Superior temporal gyrus (tissue), 1 donor: ENCODE measurements at regions not wholly inside any gene's neighbourhood (a gene's known extent, or its start where the extent isn't known, plus 50 kb on each side); places are given as distances from the start of the nearest gene placed in this dataset.
"Not testable (repeated sequence)": the region's sequence is repeated elsewhere in the genome, so short reads cannot be mapped to it uniquely, and the experiment has no call there.

Experiments
- DNase-seq: peaks from one replicate; pipeline ENCODE4 v3.0.0-alpha.2; 2016; ENCODE audit errors: extremely low spot score

DNA sequence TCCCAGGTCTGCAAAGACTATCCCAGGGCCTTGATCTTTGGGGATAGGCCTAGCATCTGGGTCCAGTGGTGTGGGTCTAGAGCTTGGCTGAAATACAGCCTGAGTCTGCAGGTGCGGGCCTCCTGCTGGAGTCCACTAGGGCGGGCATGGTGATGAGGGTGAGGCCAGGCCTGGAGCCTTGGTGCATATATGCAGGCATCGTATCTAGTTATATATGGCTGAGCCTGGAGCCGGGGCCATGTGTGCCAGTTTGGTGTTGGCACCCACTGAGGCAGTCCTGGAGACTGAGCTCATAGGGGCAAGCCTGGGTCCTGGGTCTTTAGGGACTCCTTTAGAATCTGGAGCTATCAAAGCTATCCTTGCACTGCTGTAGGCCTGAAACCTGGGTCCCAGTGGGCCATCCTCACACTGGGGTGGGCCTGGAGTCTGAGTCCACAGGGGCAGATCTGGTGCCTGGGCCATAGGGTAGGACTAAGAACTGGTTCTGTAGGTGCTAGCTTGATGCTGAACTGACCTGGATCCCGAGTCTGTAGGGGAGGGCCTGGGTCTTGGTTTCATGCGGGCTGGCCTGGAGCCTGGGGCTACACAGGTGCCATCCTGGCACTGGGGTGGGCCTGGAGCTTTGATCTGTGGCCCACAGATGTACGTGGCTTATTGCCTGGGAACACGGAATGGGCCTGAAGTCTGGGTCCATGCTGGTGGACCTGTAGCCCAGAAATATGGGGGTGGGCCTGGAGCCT, 346.5 kb upstream of the MEF2C start:
- no peak for DNase-seq

- no peak for DNase-seq
Measured at GRCh38 chr5:89228355-89228754, 345.4 kb upstream of the MEF2C start.

DNA sequence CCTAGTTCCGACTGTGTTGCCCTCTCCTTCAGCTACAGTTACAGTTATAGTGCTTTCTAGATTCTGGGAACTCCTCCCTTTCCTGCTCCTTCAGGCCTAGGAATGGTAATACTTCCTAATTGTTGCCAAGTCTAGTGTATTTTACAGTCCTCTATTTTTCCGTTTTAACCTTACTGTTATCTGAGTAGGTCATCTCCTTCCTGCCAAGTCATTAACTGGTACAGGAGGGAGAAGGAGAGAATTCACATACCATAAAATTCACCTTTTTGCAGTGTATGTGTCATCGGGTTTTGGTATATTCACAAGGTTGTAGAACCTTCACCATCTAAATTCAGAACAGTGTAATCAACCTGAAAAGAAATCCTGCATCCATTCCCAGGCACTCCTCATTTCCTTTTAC, 335.4 kb upstream of the MEF2C start:
- DNase-seq: no peak

DNA sequence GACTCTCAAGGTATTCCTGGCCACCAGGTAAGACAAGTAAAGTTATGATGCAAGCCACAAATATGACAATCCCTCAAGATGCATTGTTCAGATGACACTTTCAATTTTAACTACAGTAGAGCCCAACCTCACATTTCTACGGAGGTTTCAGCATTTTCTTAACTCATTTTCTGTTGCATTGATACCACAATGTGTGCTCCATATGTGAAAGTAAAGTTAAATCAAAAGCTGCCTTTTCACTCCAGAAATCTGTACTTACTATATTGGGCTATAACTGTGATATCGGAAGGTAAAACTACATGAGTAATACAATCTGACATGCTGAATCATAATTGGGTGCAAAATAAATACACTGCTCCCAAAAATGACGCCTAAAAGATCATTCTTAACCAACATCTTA, 333.6 kb upstream of the MEF2C start:
- peak; percentile 28 for DNase-seq

GRCh38 chr5:89213573-89213972, 330.6 kb upstream of the MEF2C start:
- DNase-seq: no peak

DNA sequence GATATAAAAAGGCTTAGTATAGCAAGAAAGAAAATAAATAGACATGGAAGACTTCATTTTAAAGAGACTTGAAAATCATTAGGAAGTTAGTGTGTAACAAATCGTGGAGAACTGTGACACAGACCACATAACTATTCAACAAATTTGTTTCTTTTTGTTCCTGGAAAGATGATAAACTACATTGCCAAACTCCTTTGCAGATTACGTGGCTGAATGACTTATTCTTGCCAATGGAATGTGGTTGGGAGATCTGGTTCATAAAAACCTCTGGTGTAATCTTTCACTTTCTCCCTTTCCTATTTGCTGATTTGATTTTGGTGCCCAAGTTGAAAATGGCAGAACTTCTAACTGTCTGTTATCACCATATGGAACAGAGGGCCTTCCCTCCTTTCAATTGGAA, 328.9 kb upstream of the MEF2C start:
- no peak for DNase-seq

- DNase-seq: no peak
Measured at GRCh38 chr5:89208811-89209210, 325.8 kb upstream of the MEF2C start.

GRCh38 chr5:89208392-89208791, 325.4 kb upstream of the MEF2C start:
- DNase-seq: no peak

DNA sequence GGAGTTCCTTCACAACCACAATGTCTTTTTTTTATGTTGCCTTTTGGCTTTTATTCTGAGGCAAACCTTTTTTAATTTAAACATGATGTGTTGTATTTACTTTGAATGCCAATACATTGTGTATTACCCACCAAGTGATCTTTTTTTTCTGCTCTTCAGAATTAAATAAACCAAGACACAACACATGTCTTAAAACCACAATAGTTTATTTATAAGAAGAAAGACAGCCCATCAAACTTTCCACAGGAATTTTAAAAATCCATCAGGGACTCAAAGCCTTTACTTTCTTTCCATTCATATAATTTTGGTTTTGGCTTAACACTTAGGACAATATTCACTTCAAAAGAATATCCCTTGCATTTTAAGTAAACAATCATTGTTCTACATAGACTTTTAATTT, 321.8 kb upstream of the MEF2C start:
- no peak for DNase-seq

DNA sequence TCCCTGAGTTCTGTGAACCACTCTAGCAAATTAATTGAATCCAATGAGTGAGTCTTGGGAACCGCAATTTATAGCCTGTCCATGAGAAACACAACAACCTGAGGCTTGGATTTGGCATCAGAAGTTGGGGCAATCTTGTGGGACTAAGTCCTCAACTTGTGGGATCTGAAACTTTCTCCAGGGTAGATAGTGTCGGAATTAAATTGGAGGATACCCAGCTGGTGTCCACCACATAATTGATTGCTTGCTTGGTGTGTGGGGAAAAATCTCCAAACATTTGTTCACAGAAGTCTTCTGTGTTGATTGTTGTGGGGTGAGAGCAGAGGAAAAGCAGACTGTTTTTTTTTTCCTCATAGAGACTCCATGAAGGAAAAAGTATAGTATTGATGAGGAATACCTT, 320.6 kb upstream of the MEF2C start:
- no peak for DNase-seq

- DNase-seq: no peak
Measured at GRCh38 chr5:89200899-89201298, 317.9 kb upstream of the MEF2C start.

DNA sequence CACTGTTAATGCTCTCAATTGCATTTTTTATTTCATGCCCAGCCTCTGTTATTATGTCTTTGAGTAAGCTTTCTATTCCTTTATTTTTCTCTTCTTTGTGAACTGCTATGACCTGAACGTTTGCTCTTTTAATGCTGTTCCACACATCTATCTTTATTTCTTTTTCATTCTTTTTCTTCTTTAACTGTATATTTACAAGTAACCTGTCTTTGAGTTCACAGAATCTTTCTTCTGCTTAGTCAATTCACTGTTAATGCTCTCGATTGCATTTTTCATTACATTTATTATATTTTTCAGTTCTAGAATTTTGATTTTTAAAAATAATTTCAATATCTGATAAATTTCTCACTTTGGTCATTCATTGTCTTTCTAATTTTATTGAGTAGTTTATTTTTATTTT, 316.3 kb upstream of the MEF2C start:
- no peak for DNase-seq

DNA sequence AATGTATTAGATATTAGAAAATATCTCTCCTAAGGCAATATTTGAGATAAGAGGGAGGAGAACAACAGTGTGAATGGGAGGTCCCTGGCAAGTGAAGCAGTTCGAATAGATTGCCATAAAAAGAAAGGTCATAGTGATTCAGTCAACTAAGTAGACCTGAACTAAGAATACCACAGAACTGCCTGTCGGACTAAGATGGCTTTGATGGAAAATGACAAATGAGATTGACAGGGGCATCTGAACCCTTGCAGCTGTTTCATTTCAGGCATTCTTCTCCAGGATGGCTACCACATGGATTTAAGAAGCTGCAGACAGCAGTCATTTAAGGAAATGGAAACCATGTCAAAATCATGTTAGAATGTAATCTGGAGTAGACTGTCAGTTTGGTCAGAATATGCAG, 308.4 kb upstream of the MEF2C start:
- DNase-seq: no peak

DNA sequence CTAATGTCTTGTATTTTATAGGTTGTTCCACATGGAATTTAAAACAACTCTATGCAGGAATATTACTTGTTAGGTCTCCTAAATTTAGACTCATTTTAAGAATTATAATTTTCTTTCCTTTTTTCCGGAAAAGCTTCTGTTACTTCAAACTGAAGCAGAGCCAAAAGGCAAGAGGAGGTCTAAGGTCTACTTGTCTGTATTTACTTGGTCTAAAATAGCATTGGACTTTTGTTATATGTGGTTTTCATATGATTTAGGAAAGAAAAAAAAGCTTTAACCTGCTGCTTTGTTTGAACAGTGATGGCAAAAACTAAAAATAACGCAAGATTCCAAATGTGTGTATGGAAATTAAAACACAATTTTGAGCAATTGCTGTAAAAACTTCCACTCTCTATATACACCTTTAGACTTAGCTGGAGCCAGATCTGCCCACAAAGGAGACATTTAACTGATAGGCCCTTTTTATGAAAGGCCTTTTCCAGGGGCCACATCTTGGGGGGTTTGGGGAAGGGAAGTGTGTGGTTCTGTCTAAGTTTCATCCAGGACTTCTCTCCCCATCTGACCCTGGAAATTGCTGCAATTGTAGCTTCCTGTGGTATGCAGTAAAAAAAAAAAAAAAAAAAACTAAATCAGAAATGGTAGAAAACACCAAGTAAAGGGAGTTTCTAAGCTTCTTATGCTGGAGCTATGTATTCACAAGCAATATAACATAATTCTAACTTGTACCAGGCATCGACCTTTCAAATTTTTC, 307.7 kb upstream of the MEF2C start:
- DNase-seq: no peak

DNA sequence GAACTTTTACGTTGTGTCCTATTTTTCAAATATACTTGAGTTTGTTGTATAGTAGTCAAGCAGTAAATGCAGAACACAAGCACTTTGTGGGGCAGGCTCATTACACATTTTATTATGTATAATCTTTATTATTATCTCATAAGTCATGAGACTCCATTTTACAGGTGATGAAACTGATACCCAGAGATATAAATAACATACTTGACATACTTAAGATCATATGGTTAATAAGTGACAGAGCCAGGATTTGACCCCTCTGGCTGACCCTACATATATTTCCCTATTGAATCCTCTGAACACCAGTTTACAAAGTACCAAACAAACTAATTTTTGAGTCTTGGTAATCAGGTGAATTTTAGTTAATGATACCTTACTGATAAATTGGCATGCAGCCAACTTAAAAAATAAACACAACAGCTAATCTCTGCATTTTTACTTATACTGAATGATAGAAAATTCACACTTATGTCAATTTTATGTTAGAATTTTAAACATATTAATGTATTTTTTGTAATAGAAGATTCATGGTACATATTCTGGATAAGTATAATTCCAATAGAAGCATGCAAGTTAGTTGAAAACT, 305.0 kb upstream of the MEF2C start:
- no peak for DNase-seq

GRCh38 chr5:89187268-89187667, 304.3 kb upstream of the MEF2C start:
- no peak for DNase-seq

- no peak for DNase-seq
Measured at GRCh38 chr5:89181546-89181945, 298.6 kb upstream of the MEF2C start.

GRCh38 chr5:89179731-89180130, 296.7 kb upstream of the MEF2C start:
- no peak for DNase-seq

GRCh38 chr5:89178541-89178940, 295.6 kb upstream of the MEF2C start:
- no peak for DNase-seq

GRCh38 chr5:89173528-89173927, 290.5 kb upstream of the MEF2C start:
- no peak for DNase-seq

GRCh38 chr5:89168766-89169165, 285.8 kb upstream of the MEF2C start:
- no peak for DNase-seq

- not testable (repeated sequence) for DNase-seq
Measured at GRCh38 chr5:89164703-89165102, 281.7 kb upstream of the MEF2C start.

DNA sequence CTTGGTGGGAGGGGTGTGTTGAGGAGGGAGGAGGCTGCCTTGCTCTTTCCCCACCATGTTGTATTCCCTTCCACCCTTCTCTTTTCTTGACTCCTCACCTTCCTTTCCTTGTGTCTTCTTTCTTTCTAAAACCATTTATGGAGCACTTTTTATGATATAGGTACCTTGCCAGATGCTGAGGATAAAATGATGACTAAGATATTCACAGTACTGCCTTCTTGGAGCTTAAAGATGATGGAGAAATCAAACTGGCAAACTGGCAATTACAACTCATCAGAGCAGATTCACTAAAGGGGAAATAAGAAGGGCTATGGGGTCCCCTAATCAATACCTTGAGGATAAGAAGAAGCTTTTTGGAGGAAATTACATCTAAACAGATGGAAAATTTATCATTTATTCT, 273.2 kb upstream of the MEF2C start:
- no peak for DNase-seq
